Stimulated activated effector memory CD8-positive, alpha-beta T cell treated with anti-CD3 and anti-CD28 coated beads, Interleukin-12 subunit alpha, Interleukin-12 subunit beta, amount 100 ng/mL, for 72 hours (primary cell): ENCODE measurements at regions not wholly inside any gene's neighbourhood (a gene's known extent, or its start where the extent isn't known, plus 50 kb on each side); places are given as distances from the start of the nearest gene placed in this dataset.
A peak's percentile ranks its signal among the peaks of the same experiment; 100 is the strongest.

Experiments used
- ATAC-seq: fragments of 150-1000 bp; cut with Tn5 transposase; 2 replicates; pipeline ENCODE4 v1.10.0; 2021
- DNase-seq, 2 donors: peaks; one replicate each; pipeline ENCODE4 v3.0.0; 2021 to 2022; ENCODE audit warnings: low spot score in 2 of 2
- H3K27ac Mint-ChIP-seq: one replicate; pipeline ENCODE4 v1.8.0; 2022; ENCODE audit warnings: mild to moderate bottlenecking, mixed read lengths
- H3K36me3 Mint-ChIP-seq: one replicate; pipeline ENCODE4 v1.8.0; 2022; ENCODE audit warnings: mild to moderate bottlenecking, mixed read lengths
- H3K4me1 Mint-ChIP-seq: one replicate; pipeline ENCODE4 v1.8.0; 2022; ENCODE audit warnings: mixed read lengths
- H3K4me3 Mint-ChIP-seq: one replicate; pipeline ENCODE4 v1.8.0; 2022; ENCODE audit warnings: mild to moderate bottlenecking, mixed read lengths
- H3K9me3 Mint-ChIP-seq: one replicate; pipeline ENCODE4 v1.8.0; 2022; ENCODE audit warnings: mixed read lengths

DNA sequence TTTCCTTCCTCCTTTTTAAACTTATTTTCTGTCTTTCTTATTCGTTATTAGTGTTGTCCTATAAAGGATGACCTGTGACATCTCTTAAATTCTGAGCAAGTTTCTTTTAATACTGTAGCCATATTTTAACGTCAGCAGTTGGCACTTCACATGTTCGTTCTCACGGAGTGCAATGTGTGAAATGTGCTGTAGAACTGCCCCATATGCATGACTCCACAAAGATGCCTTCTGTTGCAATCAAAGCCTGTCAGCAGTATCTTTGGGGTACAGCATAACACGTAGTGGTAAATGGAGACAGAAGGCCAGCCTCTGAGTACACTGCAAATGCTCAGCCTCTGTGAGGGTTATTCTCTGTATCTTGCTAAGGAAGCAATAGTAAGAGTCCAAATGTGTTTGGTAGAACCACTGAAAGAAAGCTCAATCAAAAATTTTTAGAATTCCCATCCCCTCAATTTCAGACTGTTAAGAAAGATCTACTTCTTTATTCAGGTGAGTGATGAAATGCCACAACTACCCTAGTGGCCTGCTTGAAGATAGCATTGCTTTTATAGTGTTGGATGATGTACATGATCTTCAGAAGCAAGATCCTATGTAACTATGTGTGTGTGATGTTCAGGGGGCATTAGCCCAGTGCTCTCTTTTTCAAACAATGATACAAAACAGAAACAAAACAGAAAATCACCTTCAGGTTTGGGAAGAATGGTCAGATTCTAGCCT, 277.7 kb downstream of the TMEM167A start:
- ATAC-seq, result no peak
- H3K9me3 Mint-ChIP-seq, result no peaks in the 10 kb centered on the region
- no peaks in the 10 kb centered on the region for H3K36me3 Mint-ChIP-seq
- DNase-seq, result no peak
- no peaks in the 10 kb centered on the region for H3K4me1 Mint-ChIP-seq
- no peak overlapping the region for H3K27ac Mint-ChIP-seq
- no peak overlapping the region for H3K4me3 Mint-ChIP-seq

DNA sequence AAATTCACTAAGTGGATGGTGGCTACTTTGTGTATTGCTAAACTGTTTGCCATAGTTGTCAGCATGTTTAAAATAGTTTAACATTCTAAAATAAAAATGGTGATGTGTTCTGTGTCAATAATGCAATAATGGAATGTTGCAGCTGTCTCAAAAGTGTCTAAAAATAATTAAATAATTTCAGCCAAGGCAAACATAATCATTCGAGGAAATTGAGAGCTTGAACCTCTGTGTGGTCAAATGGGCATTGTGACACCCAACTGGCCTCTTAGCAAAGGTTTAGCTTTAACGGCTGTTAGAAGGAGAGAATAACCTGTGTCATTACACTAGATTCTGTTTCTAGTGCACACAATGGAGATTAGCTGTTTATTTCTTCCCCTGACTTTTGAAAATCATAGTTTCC, 278.5 kb downstream of the TMEM167A start:
- Mint-ChIP-seq H3K27ac (no peak overlapping the region), H3K4me1 (no peaks in the 10 kb centered on the region), H3K36me3 (no peaks in the 10 kb centered on the region), H3K9me3 (no peaks in the 10 kb centered on the region), H3K4me3 (no peak overlapping the region)
- DNase-seq, result no peak
- ATAC-seq, result no peak

DNA sequence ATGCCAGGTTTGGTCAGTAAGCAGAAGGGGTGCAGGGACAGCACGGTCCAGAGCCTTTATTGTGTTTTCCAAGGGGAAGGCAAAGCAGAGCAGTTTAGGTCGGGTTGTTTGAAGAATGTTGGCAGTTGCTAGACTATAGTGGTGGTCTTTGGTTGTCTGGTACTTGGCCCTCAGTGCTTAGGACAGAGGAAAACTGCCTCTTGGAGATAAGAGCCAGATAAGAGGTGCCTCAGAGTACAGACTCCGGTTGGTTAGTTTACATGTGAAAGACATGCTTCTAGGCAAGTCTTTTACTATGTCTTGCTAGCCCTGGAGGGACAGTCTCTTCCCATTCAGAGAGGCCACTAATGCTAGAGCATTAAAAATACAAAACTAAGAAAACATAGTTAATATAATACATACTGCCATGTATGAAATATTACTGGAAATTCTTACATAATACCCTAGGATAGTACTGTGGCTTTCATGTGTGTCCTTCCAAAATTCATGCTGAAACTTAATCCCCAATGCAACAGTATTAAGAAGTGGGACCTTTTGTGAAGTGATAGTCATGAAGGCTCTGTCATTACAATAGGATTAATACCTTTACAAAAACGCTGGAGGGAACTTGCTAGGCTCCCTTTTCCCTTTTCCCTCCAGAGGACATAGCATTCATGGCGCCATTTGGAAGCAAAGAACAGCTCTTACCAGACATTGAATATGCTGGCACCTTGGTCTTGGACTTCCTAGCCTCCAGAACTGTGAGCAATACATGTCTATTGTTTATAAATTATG, 280.4 kb downstream of the TMEM167A start:
- no peak for ATAC-seq
- Mint-ChIP-seq H3K36me3 (no peaks in the 10 kb centered on the region), H3K9me3 (no peaks in the 10 kb centered on the region), H3K4me3 (no peak overlapping the region), H3K27ac (no peak overlapping the region), H3K4me1 (no peaks in the 10 kb centered on the region)
- DNase-seq, result no peak

DNA sequence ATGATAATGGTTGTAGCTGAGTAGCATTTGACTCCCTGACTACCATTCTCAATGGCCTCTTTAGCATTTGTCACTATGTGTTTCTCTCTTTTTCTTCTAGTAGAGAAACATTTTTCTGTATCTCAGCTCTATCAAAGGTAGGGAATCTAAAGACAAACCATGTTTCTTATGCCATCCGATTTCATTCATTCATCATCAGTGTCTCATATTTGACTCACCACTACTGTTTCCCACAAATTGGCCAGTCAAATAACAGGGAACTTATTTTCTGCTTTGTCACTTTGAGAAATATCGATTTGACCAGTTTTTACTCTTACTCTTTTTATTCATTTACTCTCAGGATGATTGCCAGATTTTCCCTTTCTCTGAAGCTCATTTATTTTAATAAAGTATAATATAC, 282.3 kb downstream of the TMEM167A start:
- Mint-ChIP-seq H3K36me3 (no peaks in the 10 kb centered on the region), H3K4me1 (no peaks in the 10 kb centered on the region), H3K27ac (no peak overlapping the region), H3K4me3 (no peak overlapping the region), H3K9me3 (no peaks in the 10 kb centered on the region)
- DNase-seq (no peak), ATAC-seq (peak; percentile 47)

DNA sequence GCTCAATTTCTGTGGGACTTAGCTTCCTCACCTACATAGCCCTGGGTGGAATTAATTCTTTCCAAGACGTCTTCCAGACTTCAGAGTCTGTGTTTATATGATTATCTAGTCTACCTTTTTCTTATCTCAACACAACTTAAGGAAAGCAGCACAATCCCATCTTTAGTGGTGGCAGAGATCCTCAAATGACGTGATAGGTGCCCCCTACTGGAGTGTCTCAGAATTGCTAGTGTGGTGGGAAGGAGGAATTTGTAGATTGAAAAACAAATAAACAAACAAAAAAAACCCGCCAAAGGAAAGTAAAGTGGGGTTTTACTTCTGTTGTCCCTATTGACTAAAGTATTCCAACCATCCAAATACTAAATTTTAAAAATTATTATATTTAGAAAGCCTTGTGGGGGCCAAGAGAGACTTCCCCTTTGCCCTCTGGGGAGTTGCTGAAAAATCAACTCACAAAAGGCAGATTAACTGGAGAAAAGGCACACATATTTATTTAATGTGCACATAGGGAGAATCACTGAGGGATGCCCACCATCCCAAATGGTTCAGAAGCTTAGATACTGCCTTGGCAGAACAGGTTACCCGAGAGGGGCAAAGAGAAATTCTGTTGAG, 283.3 kb downstream of the TMEM167A start:
- no peak overlapping the region for H3K4me3 Mint-ChIP-seq
- H3K9me3 Mint-ChIP-seq, result no peaks in the 10 kb centered on the region
- H3K27ac Mint-ChIP-seq, result no peak overlapping the region
- DNase-seq (peak; percentile 30 to 55), ATAC-seq (no peak)
- no peaks in the 10 kb centered on the region for H3K4me1 Mint-ChIP-seq
- no peaks in the 10 kb centered on the region for H3K36me3 Mint-ChIP-seq

DNA sequence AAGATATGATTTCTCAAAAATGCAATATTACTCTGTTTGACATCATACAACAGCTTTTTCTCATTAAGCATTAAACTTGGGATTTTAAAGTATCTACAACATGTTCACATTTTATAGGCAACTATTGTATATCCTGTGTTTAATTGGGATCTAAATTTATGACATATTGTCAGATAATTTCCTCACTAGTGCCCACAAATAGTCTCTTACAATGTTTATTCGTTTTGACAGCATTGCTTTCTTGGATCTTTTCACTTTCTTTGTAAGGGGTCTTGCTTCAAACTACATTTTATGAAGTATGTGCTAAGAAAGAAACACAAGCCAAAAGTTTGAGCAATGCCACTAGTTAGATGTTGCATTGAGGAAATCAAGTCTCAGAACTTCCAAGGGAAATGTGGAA, 285.1 kb downstream of the TMEM167A start:
- H3K9me3 Mint-ChIP-seq, result no peaks in the 10 kb centered on the region
- ATAC-seq (no peak), DNase-seq (no peak)
- no peaks in the 10 kb centered on the region for H3K36me3 Mint-ChIP-seq
- H3K27ac Mint-ChIP-seq, result no peak overlapping the region
- H3K4me1 Mint-ChIP-seq, result no peaks in the 10 kb centered on the region
- no peak overlapping the region for H3K4me3 Mint-ChIP-seq

DNA sequence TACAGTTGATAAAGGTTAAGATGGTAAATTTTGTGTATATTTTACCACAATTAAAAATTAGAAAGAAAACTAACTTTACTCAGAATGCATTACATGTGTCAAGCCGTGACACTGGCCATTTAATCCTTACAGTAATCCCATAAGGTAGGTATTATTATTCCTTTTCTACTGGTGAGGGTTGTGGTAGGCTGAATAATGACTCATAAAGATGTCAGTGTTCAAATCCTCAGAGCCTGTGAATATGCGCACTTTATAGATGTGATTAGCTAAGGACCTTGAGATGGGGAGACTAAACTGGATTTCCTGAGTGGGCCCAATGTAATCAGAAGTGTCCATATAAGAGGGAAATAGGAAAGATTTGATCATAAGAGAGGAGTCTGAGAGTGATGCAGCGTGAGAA, 288.1 kb downstream of the TMEM167A start:
- Mint-ChIP-seq H3K4me3 (no peak overlapping the region), H3K27ac (no peak overlapping the region), H3K4me1 (no peaks in the 10 kb centered on the region), H3K9me3 (no peaks in the 10 kb centered on the region), H3K36me3 (no peaks in the 10 kb centered on the region)
- no peak for DNase-seq
- no peak for ATAC-seq

DNA sequence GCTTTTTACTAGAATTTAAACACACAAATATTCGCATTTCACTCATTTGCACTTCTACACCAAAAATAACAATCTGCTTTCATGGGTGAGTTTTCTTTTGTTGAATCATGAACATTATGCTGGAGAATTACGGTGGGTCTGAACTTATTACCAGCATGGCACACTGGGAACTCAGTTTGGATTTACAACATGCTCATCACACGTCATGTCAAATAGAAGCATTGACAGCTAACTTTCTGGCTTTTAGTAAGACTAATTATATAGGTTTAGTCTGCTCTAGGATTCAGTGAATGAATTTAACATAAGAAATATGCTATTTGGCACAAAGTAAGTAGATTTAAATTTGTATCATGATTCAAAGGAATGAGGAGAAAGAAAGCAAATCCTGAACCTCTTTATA, 290.4 kb downstream of the TMEM167A start:
- no peaks in the 10 kb centered on the region for H3K36me3 Mint-ChIP-seq
- H3K27ac Mint-ChIP-seq, result no peak overlapping the region
- H3K9me3 Mint-ChIP-seq, result peaks cover 2% of the 10 kb centered on the region
- ATAC-seq (no peak), DNase-seq (no peak)
- H3K4me1 Mint-ChIP-seq, result no peaks in the 10 kb centered on the region
- no peak overlapping the region for H3K4me3 Mint-ChIP-seq

DNA sequence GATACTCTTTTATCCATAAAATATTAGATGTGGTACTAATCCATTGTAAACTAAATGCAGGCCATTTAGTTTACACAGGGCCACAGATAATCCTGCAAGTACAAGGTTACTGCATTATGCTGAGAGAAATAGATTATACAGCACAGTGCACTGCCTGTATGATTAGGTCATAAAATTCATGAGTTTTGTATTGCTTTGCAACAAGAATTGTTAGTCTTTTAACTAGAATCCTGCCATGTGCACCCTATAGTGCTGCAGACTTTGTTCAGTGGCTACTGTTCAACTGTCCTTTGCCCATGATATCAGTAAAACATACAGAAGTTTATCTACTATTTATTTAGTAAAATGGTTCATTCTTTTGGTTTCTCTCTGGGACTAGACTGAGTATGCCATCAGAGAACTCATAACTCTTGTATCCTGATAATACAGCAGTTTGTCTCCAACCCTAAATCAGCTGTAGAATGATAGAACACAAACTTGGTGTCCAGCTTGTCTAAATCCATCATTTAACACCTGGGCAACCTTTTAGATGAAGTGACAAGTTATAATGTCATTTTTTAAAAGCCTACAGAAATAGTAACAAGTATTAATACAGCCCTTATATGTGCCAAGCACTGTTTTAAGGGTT, 291.2 kb downstream of the TMEM167A start:
- H3K4me1 Mint-ChIP-seq, result no peaks in the 10 kb centered on the region
- DNase-seq (no peak), ATAC-seq (no peak)
- no peak overlapping the region for H3K4me3 Mint-ChIP-seq
- peaks cover 2% of the 10 kb centered on the region for H3K9me3 Mint-ChIP-seq
- H3K27ac Mint-ChIP-seq, result no peak overlapping the region
- H3K36me3 Mint-ChIP-seq, result no peaks in the 10 kb centered on the region

DNA sequence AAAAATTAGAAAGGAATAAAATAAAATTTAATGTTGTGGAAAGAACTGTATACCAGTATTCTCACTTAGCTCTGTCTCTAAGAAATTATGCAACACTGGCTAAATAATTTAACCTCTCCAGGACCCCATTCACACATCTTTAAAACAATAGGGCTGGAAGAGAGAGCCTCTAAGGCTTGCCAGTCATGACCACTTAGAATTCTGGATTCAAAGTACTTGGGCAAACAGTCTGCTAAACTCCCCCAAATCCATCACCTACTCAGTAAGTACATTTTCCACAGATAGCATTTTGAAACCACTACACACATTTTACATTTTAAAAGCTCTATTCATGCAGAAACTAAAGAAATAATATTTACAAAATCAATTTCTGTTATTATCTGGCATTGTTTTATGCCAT, 291.7 kb downstream of the TMEM167A start:
- H3K4me1 Mint-ChIP-seq, result no peaks in the 10 kb centered on the region
- ATAC-seq (no peak), DNase-seq (no peak)
- no peak overlapping the region for H3K27ac Mint-ChIP-seq
- no peak overlapping the region for H3K4me3 Mint-ChIP-seq
- H3K9me3 Mint-ChIP-seq, result peaks cover 2% of the 10 kb centered on the region
- no peaks in the 10 kb centered on the region for H3K36me3 Mint-ChIP-seq

DNA sequence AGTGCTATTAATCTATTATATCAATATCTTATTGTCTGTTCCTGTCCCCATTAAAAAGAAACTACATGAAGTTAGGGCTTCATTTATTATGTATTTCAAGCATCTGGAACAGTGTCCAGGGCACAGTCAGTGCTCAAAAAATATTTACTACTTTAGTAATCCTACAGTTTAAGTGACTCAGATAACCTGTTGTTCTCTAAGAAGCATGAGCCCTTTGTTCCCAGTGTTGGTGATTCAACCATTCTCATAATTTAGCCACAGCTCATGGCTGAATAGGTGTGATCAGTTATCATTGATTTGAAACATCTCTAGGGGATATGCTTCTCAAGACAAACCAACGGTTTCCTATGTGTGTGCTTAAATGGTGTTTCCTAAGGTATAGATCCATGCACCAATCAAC, 292.7 kb downstream of the TMEM167A start:
- Mint-ChIP-seq H3K9me3 (peaks cover 2% of the 10 kb centered on the region), H3K4me1 (no peaks in the 10 kb centered on the region), H3K27ac (no peak overlapping the region), H3K36me3 (no peaks in the 10 kb centered on the region), H3K4me3 (no peak overlapping the region)
- DNase-seq, result no peak
- no peak for ATAC-seq

DNA sequence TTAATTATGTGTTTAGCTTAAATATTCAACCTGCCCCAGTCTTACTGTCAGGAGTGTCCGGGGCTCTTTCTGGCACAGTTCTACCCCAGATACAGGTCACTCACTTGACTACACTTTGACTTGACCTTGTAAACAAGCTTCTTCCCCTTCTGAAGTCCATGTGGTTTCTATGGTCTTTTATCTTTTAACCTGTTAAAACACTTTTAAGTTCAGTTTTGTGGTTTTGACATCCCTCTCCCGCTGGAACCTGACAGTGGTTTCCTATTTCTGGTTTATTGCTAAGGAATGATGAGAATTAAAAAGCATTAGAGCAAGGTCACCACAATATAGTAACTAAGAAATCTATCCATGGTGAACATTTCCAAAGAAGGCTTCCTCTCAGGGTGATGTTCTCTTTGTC, 300.1 kb downstream of the TMEM167A start:
- no peak for ATAC-seq
- Mint-ChIP-seq H3K4me3 (no peak overlapping the region), H3K27ac (no peak overlapping the region), H3K36me3 (no peaks in the 10 kb centered on the region), H3K9me3 (no peaks in the 10 kb centered on the region), H3K4me1 (peaks cover 13% of the 10 kb centered on the region)
- DNase-seq, result no peak

DNA sequence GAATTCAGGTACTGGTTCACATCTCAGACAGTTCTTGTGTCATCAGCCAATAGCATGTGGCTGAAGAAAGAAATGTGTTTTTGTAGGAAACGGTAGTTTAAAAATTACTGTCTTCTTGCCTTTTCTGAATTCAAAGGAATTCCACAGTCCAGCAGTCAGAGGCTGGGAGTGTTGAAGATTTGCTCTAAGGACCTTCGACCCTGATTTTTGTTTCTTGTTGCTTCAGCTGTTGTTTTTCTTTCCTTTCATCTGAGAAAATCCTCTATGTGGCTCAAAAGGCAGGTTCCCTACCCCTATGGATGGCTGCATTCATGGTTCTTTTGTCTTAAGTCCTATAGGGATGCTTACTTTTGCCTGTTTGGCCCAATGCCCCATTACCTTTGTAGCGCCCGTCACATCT, 304.9 kb downstream of the TMEM167A start:
- H3K9me3 Mint-ChIP-seq, result no peaks in the 10 kb centered on the region
- H3K36me3 Mint-ChIP-seq, result no peaks in the 10 kb centered on the region
- no peak overlapping the region for H3K27ac Mint-ChIP-seq
- H3K4me1 Mint-ChIP-seq, result peaks cover 10% of the 10 kb centered on the region
- ATAC-seq (no peak), DNase-seq (no peak)
- H3K4me3 Mint-ChIP-seq, result no peak overlapping the region

DNA sequence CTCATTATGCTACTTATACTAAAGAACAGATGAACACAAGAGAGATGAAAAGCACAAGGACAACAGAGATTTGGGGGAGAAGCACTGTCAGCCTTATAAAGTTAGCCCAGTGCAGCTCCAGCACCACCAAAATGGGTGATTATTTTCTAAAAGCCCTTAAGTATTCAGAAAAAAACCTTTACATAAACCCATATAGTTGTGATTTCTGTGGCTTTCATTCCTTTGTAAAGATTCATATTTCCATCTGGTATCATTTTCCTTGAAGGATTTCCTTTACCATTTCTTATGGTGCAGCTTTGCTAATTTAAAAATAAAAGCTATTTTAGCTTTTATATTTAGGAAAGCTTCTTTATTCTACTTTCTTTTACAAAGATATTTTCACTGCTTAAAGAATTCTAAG, 311.0 kb downstream of the TMEM167A start:
- no peaks in the 10 kb centered on the region for H3K36me3 Mint-ChIP-seq
- no peak for DNase-seq
- no peaks in the 10 kb centered on the region for H3K9me3 Mint-ChIP-seq
- no peak for ATAC-seq
- H3K4me3 Mint-ChIP-seq, result no peak overlapping the region
- no peaks in the 10 kb centered on the region for H3K4me1 Mint-ChIP-seq
- no peak overlapping the region for H3K27ac Mint-ChIP-seq

DNA sequence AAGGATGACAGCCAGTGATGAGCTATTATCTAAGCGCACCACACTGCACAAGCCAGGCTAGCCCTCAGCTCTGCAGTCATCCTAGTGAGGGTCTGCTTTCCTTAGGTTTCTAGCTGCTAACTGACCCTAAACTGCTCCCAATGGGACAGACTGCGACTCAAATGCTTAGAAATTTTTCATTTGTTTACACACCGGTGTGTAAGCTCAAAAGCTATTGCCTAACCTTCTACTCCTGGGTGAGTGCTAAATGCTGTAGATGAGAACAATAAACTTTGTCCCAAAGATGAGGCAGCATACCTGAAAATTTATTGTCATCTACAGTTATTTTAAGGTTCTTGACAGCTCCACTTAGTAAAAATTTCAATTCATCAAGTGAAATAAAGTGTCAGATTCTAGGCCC, 311.4 kb downstream of the TMEM167A start:
- Mint-ChIP-seq H3K4me1 (no peaks in the 10 kb centered on the region), H3K9me3 (no peaks in the 10 kb centered on the region), H3K4me3 (no peak overlapping the region), H3K36me3 (no peaks in the 10 kb centered on the region), H3K27ac (no peak overlapping the region)
- DNase-seq (no peak), ATAC-seq (no peak)

DNA sequence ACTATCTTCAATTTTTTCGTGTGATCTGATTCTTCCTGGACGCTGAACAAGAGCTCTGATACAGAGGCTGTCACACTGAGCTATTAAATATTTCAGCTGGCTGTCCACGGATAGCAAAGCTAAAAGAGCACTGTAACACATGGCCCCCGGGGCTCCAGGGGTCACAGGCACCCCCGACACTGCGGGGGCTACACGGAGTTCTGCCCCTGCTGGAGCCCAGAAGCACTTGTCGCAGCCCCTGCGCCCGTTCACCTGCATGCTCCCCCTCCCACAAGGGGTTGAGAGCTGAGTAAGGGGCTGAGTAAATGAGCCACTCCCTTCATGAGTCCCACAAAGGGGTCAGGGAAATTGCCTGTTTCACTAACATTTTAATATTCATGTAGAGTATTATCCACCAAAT, 316.3 kb downstream of the TMEM167A start:
- Mint-ChIP-seq H3K4me1 (no peaks in the 10 kb centered on the region), H3K36me3 (no peaks in the 10 kb centered on the region), H3K27ac (no peak overlapping the region), H3K4me3 (no peak overlapping the region), H3K9me3 (no peaks in the 10 kb centered on the region)
- DNase-seq, result no peak
- no peak for ATAC-seq
